Panc1 (cell line): ENCODE measurements at regions not wholly inside any gene's neighbourhood (a gene's known extent, or its start where the extent isn't known, plus 50 kb on each side); places are given as distances from the start of the nearest gene placed in this dataset.

Experiments
- ATAC-seq: fragments of 200-7000 bp; cut with Tn5 transposase; 2 replicates; pipeline ENCODE4 v1.9.1; 2020; ENCODE audit warnings: mild to moderate bottlenecking, moderate library complexity
- BruUV-seq: library from RNA; stranded (reverse); fragments of 400-500 nt; replicated peaks from 2 replicates; lab custom pipeline; 2021; lab: Mats Ljungman, UMichigan
- CTCF ChIA-PET: fragments of 300-600 bp; sonication (Branson Sonifier 250); formaldehyde crosslinking; loops from one replicate; lab custom pipeline; 2022; ENCODE audit warnings: antibody characterized with exemption; lab: Charles Lee
- POLR2A ChIA-PET: fragments of 300-600 bp; sonication (Branson Sonifier 250); formaldehyde crosslinking; loops from one replicate; lab custom pipeline; 2022; ENCODE audit warnings: antibody characterized with exemption; lab: Charles Lee
- DNase-seq: peaks from one replicate; pipeline ENCODE4 v3.0.0-alpha.2; 2010; ENCODE audit warnings: low read depth, low spot score
- H3K27ac ChIP-seq: 2 replicates; pipeline ENCODE4 v1.5.1; 2011; ENCODE audit warnings: mild to moderate bottlenecking, low read length, inconsistent platforms
- H3K27me3 ChIP-seq: fragments of 200-500 bp; sonication (Bioruptor generic); 2 replicates; pipeline ENCODE4 v1.6.0; 2014; ENCODE audit warnings: low read length, inconsistent platforms; ENCODE audit not compliant: control insufficient read depth, insufficient read depth
- H3K36me3 ChIP-seq: fragments of 200-500 bp; sonication (Bioruptor generic); 2 replicates; pipeline ENCODE4 v1.5.1; 2014; ENCODE audit warnings: inconsistent platforms, mild to moderate bottlenecking, low read length, moderate library complexity; ENCODE audit not compliant: control insufficient read depth, insufficient read depth
- H3K4me1 ChIP-seq: 2 replicates; pipeline ENCODE4 v1.5.1; 2011; ENCODE audit warnings: inconsistent platforms, mild to moderate bottlenecking, low read length, moderate library complexity; ENCODE audit not compliant: control insufficient read depth, insufficient read depth
- H3K4me3 ChIP-seq, 2 experiments: 2 replicates each; pipeline ENCODE4 v1.5.1; 2011 to 2012; ENCODE audit warnings: low read depth in 2 of 2, low read length in 2 of 2, mild to moderate bottlenecking in 2 of 2, inconsistent platforms in 1 of 2, moderate library complexity in 1 of 2
- H3K9me3 ChIP-seq: fragments of 200-500 bp; sonication (Bioruptor generic); 2 replicates; pipeline ENCODE4 v1.5.1; 2014; ENCODE audit warnings: low read depth, mild to moderate bottlenecking, inconsistent platforms, low read length, moderate library complexity; ENCODE audit not compliant: control insufficient read depth, insufficient read depth
- CTCF ChIP-seq: fragments of 450-650 bp; IDR thresholded peaks from 2 replicates; pipeline ENCODE4 v1.5.1; 2017; ENCODE audit warnings: mild to moderate bottlenecking
- POLR2AphosphoS5 ChIP-seq: IDR thresholded peaks from 2 replicates; pipeline ENCODE4 v1.6.1; 2012; ENCODE audit warnings: mild to moderate bottlenecking, low read depth, low read length, moderate library complexity
- REST ChIP-seq, 2 experiments: IDR thresholded peaks; 2 replicates each; pipeline ENCODE4 v1.6.1; 2011 to 2012; ENCODE audit warnings: low read depth in 2 of 2, control low read depth in 1 of 2, low read length in 1 of 2, mild to moderate bottlenecking in 1 of 2, moderate library complexity in 1 of 2; ENCODE audit not compliant: insufficient read depth in 1 of 2
- SIN3A ChIP-seq: IDR thresholded peaks from 2 replicates; pipeline ENCODE4 v1.6.1; 2012; ENCODE audit warnings: low read depth, mild to moderate bottlenecking, low read length, moderate library complexity, borderline replicate concordance; ENCODE audit not compliant: insufficient read depth
- TCF7L2 ChIP-seq: IDR thresholded peaks from 2 replicates; pipeline ENCODE4 v1.6.1; 2011; ENCODE audit warnings: mild to moderate bottlenecking, low read depth, low read length, inconsistent platforms
- in situ Hi-C: cut with HindIII; loops from 2 replicates; pipeline ENCODE4 v1.10.0; 2016; ENCODE audit warnings: low sequenced_read_pairs, low pct_unique_long_range_greater_than_20kb
- intact Hi-C: fragments of 100-400 bp; cut with micrococcal nuclease; formaldehyde crosslinking; loops from one replicate; pipeline ENCODE4 v1.10.0; 2022; ENCODE audit not compliant: unreplicated experiment

GRCh38 chr6:68082086-68082485, 553.0 kb upstream of the ADGRB3 start:
- ATAC-seq (no peak), DNase-seq (no peak)
- Histone ChIP-seq H3K4me3 (no peak overlapping the region), H3K27me3 (no peaks in the 10 kb centered on the region), H3K9me3 (peaks cover 15% of the 10 kb centered on the region; the same call in 1 of the 2 replicates), H3K4me1 (no peaks in the 10 kb centered on the region), H3K27ac (no peak overlapping the region), H3K36me3 (no peaks in the 10 kb centered on the region)
- POLR2A ChIA-PET = no interaction called here
- in situ Hi-C loops (no loop called here), intact Hi-C loops (no loop called here)
- TF ChIP-seq POLR2AphosphoS5 (no peak), REST (IDR thresholded peaks at IDR 0.05; ENCODE audit: insufficient read depth in 1 of 2, low read depth in 2 of 2, low read length in 1 of 2) (no peak), TCF7L2 (no peak), SIN3A (no peak), CTCF (no peak)
- CTCF ChIA-PET = no interaction called here
- no TSS peak for BruUV-seq

GRCh38 chr6:68080074-68080473, 555.0 kb upstream of the ADGRB3 start:
- ChIA-PET POLR2A (no interaction called here), CTCF (no interaction called here)
- H3K36me3 ChIP-seq = no peaks in the 10 kb centered on the region
- intact Hi-C loops = no loop called here
- no peak for TF ChIP-seq SIN3A
- no peak for TF ChIP-seq CTCF
- no peak for TF ChIP-seq POLR2AphosphoS5
- no peak for TF ChIP-seq TCF7L2
- TF ChIP-seq REST (IDR thresholded peaks at IDR 0.05; ENCODE audit: insufficient read depth in 1 of 2, low read depth in 2 of 2, low read length in 1 of 2) = no peak
- no peaks in the 10 kb centered on the region for H3K4me1 ChIP-seq
- no TSS peak for BruUV-seq
- in situ Hi-C loops = no loop called here
- DNase-seq (no peak), ATAC-seq (no peak)
- no peaks in the 10 kb centered on the region for H3K27me3 ChIP-seq
- no peak overlapping the region for H3K4me3 ChIP-seq
- no peak overlapping the region for H3K27ac ChIP-seq
- H3K9me3 ChIP-seq = peaks cover 10% of the 10 kb centered on the region; the same call in 1 of the 2 replicates
